GM12872 (cell line): ENCODE measurements at regions not wholly inside any gene's neighbourhood (a gene's known extent, or its start where the extent isn't known, plus 50 kb on each side); places are given as distances from the start of the nearest gene placed in this dataset.

Source experiments
- TF ChIP-seq, protein P1 (sequence below): IDR thresholded peaks from 3 replicates; pipeline ENCODE4 v1.5.1; 2011; ENCODE audit warnings: low read depth, mild to moderate bottlenecking, low read length, moderate library complexity; ENCODE audit not compliant: insufficient read depth

DNA sequence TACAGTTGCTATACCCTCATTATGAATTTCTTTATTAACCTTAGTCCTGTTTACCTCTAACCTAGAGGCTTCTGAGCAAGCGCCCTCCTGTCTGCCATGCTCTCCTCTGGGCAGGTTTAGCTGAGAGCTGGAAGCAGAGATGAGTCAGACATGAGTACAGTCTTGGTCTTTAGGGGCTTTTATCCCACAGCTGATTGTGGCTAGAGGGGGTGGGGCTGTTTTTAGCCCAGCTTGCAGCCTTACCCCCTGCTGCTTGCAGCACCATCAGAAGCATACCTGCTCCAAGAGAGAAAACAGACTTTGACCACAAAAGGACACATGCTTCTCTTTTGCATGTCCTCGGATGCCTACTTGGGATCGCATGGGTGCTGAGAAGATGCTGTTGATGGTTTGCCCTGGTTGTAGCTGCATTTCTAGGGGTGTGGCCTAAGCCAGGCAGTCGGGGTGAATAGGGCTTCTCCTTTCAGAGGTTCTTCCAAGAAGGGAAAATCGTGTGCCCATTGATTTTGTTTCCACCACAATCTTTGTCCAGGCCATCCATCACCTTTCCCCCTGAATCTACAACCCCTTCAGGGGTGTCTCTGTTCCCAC, 115.0 kb upstream of the LGALSL start:
- TF ChIP-seq, protein P1, sequence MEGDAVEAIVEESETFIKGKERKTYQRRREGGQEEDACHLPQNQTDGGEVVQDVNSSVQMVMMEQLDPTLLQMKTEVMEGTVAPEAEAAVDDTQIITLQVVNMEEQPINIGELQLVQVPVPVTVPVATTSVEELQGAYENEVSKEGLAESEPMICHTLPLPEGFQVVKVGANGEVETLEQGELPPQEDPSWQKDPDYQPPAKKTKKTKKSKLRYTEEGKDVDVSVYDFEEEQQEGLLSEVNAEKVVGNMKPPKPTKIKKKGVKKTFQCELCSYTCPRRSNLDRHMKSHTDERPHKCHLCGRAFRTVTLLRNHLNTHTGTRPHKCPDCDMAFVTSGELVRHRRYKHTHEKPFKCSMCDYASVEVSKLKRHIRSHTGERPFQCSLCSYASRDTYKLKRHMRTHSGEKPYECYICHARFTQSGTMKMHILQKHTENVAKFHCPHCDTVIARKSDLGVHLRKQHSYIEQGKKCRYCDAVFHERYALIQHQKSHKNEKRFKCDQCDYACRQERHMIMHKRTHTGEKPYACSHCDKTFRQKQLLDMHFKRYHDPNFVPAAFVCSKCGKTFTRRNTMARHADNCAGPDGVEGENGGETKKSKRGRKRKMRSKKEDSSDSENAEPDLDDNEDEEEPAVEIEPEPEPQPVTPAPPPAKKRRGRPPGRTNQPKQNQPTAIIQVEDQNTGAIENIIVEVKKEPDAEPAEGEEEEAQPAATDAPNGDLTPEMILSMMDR: no peak

DNA sequence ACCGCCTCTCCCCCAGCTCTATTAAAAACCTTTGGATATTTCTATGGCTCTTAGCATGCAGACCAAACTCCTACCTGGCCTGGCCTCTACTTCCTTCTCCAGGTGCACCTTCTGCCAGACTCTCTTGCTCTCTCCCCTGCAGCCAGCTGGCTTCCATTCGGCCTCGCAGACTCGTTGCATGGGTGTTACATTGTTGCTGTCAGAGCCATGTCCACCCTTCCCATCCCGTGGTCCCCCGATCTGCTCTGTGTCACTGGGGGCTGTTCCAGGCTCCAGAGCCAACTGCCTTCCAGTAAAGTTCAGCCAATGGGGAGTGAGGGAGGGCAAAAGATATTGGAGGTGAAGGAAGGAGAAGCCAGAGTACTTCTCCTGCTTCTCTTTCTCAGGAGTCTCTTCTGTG, 112.5 kb upstream of the LGALSL start:
- TF ChIP-seq, protein P1: no peak

DNA sequence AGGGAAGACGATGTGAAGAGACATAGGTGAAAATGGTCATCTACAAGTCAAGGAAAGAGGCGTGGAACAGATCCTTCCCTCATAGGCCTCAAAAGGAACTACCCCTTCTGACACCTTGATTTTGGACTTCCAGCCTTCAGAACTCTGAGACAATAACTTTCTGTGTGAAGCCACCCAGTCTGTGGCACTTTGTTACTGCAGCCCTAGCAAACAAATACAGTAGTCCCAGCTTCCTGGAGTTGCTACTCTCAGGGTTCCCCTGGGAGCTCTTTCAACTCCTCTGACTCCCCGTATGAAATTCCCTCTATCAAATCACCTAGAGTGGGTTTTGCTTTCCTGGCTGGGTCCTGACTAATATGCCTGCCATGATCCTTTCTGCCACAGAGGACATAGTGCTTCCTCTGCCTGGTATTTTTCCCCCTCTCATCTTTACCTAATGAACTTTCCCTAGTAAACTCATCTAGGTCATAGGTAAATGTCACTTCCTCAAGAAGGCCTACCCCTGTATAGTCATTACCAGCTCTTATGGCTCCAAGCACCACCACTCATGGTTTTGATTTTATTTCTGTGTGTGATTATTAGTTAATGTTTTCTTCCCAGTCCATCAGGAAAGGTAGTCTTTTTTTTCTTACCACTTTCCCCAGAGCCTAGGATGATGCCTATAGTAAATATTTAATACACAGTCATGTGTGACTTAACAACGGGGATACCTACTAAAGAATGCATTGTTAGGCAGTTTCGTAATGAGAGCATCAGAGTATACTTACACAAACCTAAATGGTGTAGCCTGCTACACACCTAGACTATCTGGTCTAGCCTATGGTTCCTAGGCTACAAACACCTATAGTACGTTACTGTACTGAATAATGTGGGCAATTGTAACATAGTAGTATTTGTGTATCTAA, 111.5 kb upstream of the LGALSL start:
- TF ChIP-seq, protein P1: no peak

GRCh38 chr2:64344999-64345576, 108.9 kb upstream of the LGALSL start:
- TF ChIP-seq, protein P1: no peak

DNA sequence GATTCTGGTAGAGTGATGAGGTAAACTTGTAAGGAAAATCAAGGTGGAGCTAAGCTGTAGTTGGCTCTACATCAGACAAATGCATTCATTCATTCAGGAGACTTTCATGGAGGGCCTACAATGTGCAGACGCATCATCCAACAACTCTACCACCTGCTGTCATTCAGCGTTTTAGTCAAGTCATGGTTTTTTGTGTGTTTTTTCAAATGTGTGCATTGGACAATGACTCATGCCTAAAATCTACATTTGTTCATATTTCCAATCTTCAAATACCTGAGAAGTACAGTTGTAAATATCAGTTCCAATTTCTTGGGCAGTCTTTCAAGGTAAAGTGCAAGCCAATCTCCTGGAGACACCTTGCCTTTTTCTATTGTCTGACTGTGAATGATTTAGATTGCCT, 108.0 kb upstream of the LGALSL start:
- TF ChIP-seq, protein P1: no peak

GRCh38 chr2:64348386-64349130, 105.4 kb upstream of the LGALSL start:
- TF ChIP-seq, protein P1: no peak

GRCh38 chr2:64349131-64349530, 104.8 kb upstream of the LGALSL start:
- TF ChIP-seq, protein P1: no peak
